GM19351 (cell line): ENCODE measurements at regions not wholly inside any gene's neighbourhood (a gene's known extent, or its start where the extent isn't known, plus 50 kb on each side); places are given as distances from the start of the nearest gene placed in this dataset.
A peak's percentile ranks its signal among the peaks of the same experiment; 100 is the strongest.

Experiments
- ATAC-seq: cut with Tn5 transposase; IDR thresholded peaks from one replicate; pipeline ENCODE4 v1.9.1; 2021; ENCODE audit warnings: mild to moderate bottlenecking, moderate library complexity; ENCODE audit not compliant: unreplicated experiment

GRCh38 chr5:74295141-74295540, 345.4 kb downstream of the ENC1 start:
- no peak for ATAC-seq

- peak; percentile 64 for ATAC-seq
Measured at GRCh38 chr5:74294231-74294705, 346.3 kb downstream of the ENC1 start.

- no peak for ATAC-seq
Measured at GRCh38 chr5:74293182-74293581, 347.3 kb downstream of the ENC1 start.

DNA sequence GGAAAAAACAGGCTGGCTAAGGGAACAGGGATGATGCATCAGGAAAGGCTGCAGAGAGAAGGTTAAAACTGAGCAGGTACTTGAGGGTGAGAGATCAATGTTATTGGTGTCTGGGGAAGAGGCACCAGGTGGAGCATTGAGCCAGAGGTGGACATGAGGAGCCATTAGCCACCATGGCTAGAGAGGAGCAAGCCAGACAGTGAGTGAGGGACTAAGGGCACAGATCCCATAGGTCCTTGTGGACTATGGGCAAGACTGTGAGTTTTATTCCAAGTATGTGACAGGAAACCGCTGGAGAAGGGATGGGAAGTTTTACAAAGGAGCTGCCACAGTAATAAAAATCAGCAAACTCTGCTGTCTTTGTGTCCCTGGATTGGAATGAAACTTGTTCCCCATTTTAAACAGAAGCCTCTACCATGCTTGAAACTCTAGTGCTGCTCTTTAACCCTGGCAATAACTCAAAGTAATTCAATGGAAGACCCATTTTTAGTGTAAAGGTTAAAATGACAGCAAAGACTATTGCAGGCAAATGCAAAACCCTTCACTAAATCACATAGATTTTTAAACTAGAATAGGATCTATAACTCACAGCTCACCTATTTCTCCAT, 349.8 kb downstream of the ENC1 start:
- ATAC-seq, result no peak

GRCh38 chr5:74289691-74290090, 350.8 kb downstream of the ENC1 start:
- no peak for ATAC-seq

DNA sequence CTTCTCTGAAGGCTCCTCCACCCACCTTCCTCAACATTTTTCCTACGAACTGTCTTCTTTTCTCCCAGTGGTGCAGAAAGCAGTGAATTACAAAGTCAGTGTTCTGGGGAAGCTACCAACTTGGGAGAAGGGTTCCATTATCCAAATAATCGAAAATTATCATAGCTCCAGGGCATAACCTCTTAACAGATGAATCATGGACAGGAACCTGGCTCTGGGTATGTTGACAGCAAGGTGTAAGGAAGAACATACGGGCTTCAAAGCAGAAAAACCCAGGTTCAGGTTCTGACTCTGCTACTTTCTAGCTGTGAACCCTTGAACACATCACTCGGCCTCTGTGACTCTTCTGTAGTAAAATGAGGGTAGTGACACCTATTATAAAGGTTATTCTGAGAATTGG, 351.3 kb downstream of the ENC1 start:
- ATAC-seq, result no peak

GRCh38 chr5:74288448-74289108, 351.9 kb downstream of the ENC1 start:
- ATAC-seq, result no peak

GRCh38 chr5:74288038-74288437, 352.5 kb downstream of the ENC1 start:
- ATAC-seq, result no peak

DNA sequence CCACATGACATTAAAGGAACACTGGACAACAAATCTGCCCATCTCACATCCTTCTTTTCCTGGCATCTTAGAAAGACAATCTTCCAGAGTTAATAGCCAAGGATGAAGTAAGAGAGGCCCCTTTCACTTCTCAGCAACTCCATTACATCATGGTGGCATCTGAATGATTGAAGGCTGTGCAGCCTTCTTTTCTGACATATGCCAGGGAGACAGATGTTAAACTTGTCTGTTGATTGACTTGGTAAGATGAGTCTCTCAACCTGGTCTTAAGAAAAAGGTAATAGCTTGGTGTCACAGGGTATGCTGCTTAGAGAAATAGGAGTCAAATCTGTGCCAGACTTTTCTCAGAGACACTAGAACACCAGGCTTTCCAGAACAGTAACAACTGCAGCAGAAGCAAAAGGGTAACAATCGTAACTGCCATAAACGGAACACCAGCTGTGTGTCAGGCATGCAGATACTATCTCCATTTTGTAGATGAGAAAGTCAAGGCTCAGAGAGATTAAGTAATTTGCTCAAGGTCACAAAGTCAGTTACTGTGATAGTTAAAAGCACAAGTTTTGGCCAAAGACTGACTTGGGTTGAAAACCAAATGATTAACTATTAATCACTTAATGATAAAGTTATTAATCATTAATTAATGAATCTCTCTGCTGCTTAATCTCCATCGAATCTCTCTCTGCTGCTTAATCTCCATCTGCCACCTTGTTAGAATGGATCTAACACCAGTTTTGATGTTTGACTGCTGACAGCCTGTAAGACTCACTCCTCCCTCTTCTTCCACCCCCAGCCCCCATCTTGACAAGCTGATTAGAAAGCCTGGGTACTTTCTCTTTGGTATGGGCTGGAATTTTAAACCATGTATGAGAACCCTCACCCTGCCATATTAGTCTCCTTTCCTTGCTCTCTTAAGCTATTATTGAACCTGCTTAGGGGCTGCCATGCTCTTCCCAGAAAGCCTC, 353.5 kb downstream of the ENC1 start:
- ATAC-seq, result no peak

GRCh38 chr5:74285675-74286280, 354.8 kb downstream of the ENC1 start:
- ATAC-seq, result no peak

DNA sequence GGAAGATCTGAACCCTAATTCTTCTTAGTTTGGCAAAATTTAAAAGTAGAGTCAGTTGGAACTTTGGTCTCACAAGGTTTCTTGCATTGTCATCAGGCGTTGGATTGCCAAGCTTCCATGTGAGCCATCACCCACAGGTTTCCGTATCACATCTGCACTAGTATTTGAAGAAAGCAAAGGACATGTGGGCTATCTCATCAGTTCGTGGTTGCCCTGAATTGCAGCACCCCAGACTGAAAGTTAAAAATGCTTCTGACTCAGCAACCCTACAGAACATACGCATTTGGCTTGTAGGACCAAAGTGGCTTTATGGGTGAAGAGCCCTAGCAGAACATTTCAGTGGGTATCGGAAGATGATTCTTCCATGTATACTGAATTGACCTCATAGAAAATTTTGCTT, 358.0 kb downstream of the ENC1 start:
- ATAC-seq, result no peak

GRCh38 chr5:74281166-74281565, 359.4 kb downstream of the ENC1 start:
- ATAC-seq, result no peak

GRCh38 chr5:74280306-74280705, 360.2 kb downstream of the ENC1 start:
- no peak for ATAC-seq

- no peak for ATAC-seq
Measured at GRCh38 chr5:74279244-74279643, 361.3 kb downstream of the ENC1 start.

DNA sequence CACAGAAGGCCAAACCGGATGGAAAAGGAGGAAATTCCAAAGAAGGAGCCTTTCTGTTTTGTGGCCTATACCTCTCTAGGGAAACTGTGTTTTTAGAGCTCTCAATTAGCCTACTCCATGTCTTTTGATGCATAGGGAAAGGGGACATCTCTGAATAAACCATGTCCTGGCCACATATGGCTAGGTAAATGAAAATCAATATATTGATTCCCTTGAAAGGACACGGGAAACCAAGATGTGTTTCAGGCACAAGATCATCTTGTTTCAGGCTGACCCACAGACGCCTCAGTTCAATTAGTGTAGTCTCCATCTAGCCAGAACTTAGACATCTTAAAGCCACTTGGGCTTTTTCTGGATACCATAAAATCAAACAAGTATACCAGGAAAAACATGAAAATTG, 363.1 kb downstream of the ENC1 start:
- ATAC-seq, result no peak

GRCh38 chr5:74275171-74275992, 365.1 kb downstream of the ENC1 start:
- no peak for ATAC-seq

DNA sequence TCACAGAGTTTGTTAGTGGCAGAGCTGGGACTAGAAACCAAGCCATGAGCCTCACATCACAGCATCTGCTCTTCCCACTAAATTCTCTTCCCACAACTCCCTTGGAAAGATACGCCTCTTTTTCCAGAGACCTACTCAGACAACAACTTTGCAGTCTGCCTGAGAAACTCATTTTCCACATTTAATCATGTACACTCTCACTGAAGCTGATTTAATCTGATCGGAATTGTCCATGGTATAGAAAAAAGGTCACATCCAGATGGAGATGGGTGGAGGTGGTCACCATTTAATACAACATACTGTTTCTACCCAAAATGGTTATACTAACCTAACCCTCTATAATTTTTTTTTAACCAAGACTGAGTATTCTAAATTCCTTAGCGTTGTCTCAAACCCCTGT, 366.2 kb downstream of the ENC1 start:
- no peak for ATAC-seq

GRCh38 chr5:74272831-74273451, 367.6 kb downstream of the ENC1 start:
- no peak for ATAC-seq

DNA sequence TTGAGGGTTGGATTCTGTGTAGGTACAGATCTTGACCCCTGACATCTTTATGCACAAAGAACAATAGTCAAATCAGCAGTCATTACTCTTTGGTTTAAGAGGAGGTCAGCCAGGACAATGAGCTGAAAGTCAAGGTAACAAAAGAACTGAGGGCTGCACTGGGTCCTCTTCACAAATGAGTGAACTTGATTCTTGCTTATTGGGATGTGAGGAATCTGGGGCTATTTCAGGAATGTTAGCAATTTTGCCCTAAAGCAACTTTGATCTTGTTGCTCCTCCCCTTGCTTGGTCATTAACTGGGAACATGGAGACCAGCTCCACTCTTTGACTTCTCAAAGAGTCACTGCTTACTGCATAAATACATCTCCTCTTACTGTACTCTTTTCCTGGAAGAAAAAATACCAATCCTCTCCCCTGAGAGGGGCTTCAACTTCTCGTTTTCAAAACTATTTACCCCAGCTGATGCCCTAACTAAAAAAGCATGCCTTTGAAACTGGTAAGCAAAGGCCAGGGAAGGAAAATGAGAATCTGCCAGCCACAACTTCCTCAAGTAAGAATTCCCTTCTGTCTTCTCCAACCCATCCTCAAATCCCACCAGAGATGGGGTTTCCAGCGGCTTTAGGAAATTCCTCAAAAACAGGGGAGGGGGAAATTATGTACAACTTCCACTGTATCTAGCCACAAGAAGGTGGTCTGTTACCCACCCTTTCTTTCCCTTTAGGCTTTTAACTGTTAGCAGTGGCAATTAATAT, 368.3 kb downstream of the ENC1 start:
- ATAC-seq, result no peak
